Trophoblast cell (in vitro differentiated cells and primary cell): ENCODE measurements at regions not wholly inside any gene's neighbourhood (a gene's known extent, or its start where the extent isn't known, plus 50 kb on each side); places are given as distances from the start of the nearest gene placed in this dataset.
A peak's percentile ranks its signal among the peaks of the same experiment; 100 is the strongest.

ENCODE experiments used
- DNase-seq, 2 donors: peaks; one replicate each; pipeline ENCODE4 v3.0.0-alpha.2; 2016
- H2AFZ ChIP-seq: 2 replicates; pipeline ENCODE4 v1.6.1; 2013; ENCODE audit warnings: low read length, moderate library complexity, mild to moderate bottlenecking; ENCODE audit not compliant: insufficient read depth, poor library complexity
- H2AK5ac ChIP-seq: 2 replicates; pipeline ENCODE4 v1.6.1; 2013; ENCODE audit warnings: mild to moderate bottlenecking, low read length
- H2BK120ac ChIP-seq: 2 replicates; pipeline ENCODE4 v1.6.1; 2013; ENCODE audit warnings: low read length, mild to moderate bottlenecking, moderate library complexity; ENCODE audit not compliant: insufficient read depth, poor library complexity
- H2BK12ac ChIP-seq: 2 replicates; pipeline ENCODE4 v1.6.1; 2013; ENCODE audit warnings: mild to moderate bottlenecking, low read length, moderate library complexity
- H2BK5ac ChIP-seq: 2 replicates; pipeline ENCODE4 v1.6.1; 2013; ENCODE audit warnings: low read length, low read depth, moderate library complexity, mild to moderate bottlenecking; ENCODE audit not compliant: poor library complexity
- H3K14ac ChIP-seq: 2 replicates; pipeline ENCODE4 v1.6.1; 2013; ENCODE audit warnings: mild to moderate bottlenecking, low read length
- H3K18ac ChIP-seq: 2 replicates; pipeline ENCODE4 v1.6.1; 2013; ENCODE audit warnings: mild to moderate bottlenecking, low read length
- H3K23ac ChIP-seq: 2 replicates; pipeline ENCODE4 v1.6.1; 2013; ENCODE audit warnings: low read length
- H3K27ac ChIP-seq: 2 replicates; pipeline ENCODE4 v1.5.1; 2013; ENCODE audit warnings: low read depth, mild to moderate bottlenecking, inconsistent platforms, low read length, moderate library complexity
- H3K27me3 ChIP-seq: 2 replicates; pipeline ENCODE4 v1.6.1; 2013; ENCODE audit warnings: inconsistent platforms, mild to moderate bottlenecking, low read length, moderate library complexity; ENCODE audit not compliant: insufficient read depth
- H3K36me3 ChIP-seq, 2 experiments: 1 replicate in 1 of 2; 2 replicates in 1 of 2; pipeline ENCODE4 v1.6.1; 2013; ENCODE audit warnings: low read length in 2 of 2, mild to moderate bottlenecking in 2 of 2, moderate library complexity in 1 of 2; ENCODE audit not compliant: insufficient read depth in 2 of 2, control insufficient read depth in 1 of 2
- H3K4ac ChIP-seq: 2 replicates; pipeline ENCODE4 v1.6.1; 2013; ENCODE audit warnings: low read depth, mild to moderate bottlenecking, low read length, moderate library complexity
- H3K4me1 ChIP-seq, 2 experiments: 1 replicate in 1 of 2; 2 replicates in 1 of 2; pipeline ENCODE4 v1.6.1; 2013; ENCODE audit warnings: low read length in 2 of 2, mild to moderate bottlenecking in 2 of 2, moderate library complexity in 1 of 2; ENCODE audit not compliant: insufficient read depth in 2 of 2, control insufficient read depth in 1 of 2
- H3K4me2 ChIP-seq: 2 replicates; pipeline ENCODE4 v1.6.1; 2013; ENCODE audit warnings: inconsistent platforms, mild to moderate bottlenecking, low read length, moderate library complexity
- H3K4me3 ChIP-seq: 2 replicates; pipeline ENCODE4 v1.5.1; 2013; ENCODE audit warnings: mild to moderate bottlenecking, low read depth, low read length, inconsistent platforms
- H3K79me1 ChIP-seq: one replicate; pipeline ENCODE4 v1.6.1; 2013; ENCODE audit warnings: low read length
- H3K79me2 ChIP-seq: 2 replicates; pipeline ENCODE4 v1.6.1; 2013; ENCODE audit warnings: low read length, mild to moderate bottlenecking; ENCODE audit not compliant: control insufficient read depth, insufficient read depth, poor library complexity
- H3K9ac ChIP-seq: 2 replicates; pipeline ENCODE4 v1.6.1; 2013; ENCODE audit warnings: mild to moderate bottlenecking, low read length
- H3K9me3 ChIP-seq: 2 replicates; pipeline ENCODE4 v1.6.1; 2013; ENCODE audit warnings: low read depth, mild to moderate bottlenecking, control low read depth, inconsistent platforms, low read length; ENCODE audit not compliant: insufficient read depth
- H4K12ac ChIP-seq: 2 replicates; pipeline ENCODE4 v1.6.1; 2013; ENCODE audit warnings: low read depth, mild to moderate bottlenecking, low read length, moderate library complexity
- H4K8ac ChIP-seq: 2 replicates; pipeline ENCODE4 v1.6.1; 2013; ENCODE audit warnings: low read depth, mild to moderate bottlenecking, low read length, moderate library complexity
- H4K91ac ChIP-seq: one replicate; pipeline ENCODE4 v1.6.1; 2013; ENCODE audit warnings: low read depth, mild to moderate bottlenecking, low read length, moderate library complexity
- WGBS: extraction: QIAGEN DNeasy Blood & Tissue Kit; methylation state at CpG from one replicate; pipeline ENCODE4 v1.1.7; 2013; ENCODE audit warnings: missing lambda C conversion rate; ENCODE audit not compliant: insufficient read length, insufficient coverage; ENCODE audit errors: extremely low coverage; 5-methylcytosine and 5-hydroxymethylcytosine counted together

DNA sequence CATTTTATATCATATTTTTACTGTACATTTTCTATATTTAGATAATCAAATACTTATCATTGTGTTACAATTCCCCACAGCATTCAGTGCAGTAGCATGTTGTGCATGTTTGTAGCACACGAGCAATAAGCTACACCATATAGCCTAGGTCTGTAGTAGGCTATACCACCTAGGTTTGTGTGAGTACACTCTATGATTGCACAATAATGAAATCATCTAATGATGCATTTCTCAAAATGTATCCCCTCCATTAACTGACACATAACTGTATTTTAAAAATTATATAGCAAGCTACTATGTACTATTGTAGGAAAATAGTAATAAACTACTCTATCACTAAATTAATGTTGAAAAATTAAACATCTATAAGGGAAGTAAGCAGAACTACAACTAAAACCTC lies 518.4 kb upstream of the PABPC4L start:
- Histone ChIP-seq H3K9ac (no peak overlapping the region), H2AK5ac (no peak overlapping the region), H2BK120ac (no peak overlapping the region), H2BK5ac (no peak overlapping the region), H3K4me3 (no peak overlapping the region), H4K12ac (no peak overlapping the region), H3K79me2 (no peaks in the 10 kb centered on the region), H4K91ac (no peak overlapping the region), H2BK12ac (no peak overlapping the region), H3K79me1 (no peaks in the 10 kb centered on the region), H3K18ac (no peak overlapping the region), H3K4me2 (no peak overlapping the region), H2AFZ (no peak overlapping the region), H3K36me3 (no peaks in the 10 kb centered on the region), H3K27ac (no peak overlapping the region), H3K27me3 (no peaks in the 10 kb centered on the region), H3K9me3 (no peaks in the 10 kb centered on the region), H3K14ac (no peak overlapping the region), H3K4me1 (no peaks in the 10 kb centered on the region), H3K4ac (no peak overlapping the region), H4K8ac (no peak overlapping the region), H3K23ac (no peak overlapping the region)
- DNase-seq: no peak
- no CpG with 5 or more reads among the region's 1 CpG for WGBS

DNA sequence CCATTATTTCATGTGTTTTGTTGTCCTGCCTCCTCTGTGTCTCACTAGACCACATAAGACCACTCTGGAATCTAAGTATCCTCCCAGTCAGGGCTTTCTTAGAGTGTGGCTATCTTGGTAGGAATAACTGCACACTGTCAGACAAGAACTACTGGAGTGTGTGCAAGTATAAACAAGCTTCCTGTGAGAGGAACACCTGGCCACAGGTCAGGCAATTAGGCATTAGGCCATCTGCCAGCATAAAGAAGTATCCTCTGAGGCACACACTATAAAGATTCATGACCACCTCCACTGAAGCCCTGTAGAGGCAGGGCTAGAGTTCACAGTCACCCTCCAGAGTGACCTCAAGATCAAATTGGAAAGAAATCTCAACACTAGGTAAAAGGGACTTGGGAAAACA lies 507.0 kb upstream of the PABPC4L start:
- DNase-seq: no peak
- no peaks in the 10 kb centered on the region for H3K79me1 ChIP-seq
- H3K36me3 ChIP-seq: peaks cover 0 to 3% of the 10 kb centered on the region in 2 experiments
- H3K18ac ChIP-seq: no peak overlapping the region
- peak overlapping the region; percentile 71 for H2AFZ ChIP-seq
- no peaks in the 10 kb centered on the region for H3K9me3 ChIP-seq
- no peak overlapping the region for H2BK5ac ChIP-seq
- H4K91ac ChIP-seq: peak overlapping the region; percentile 14
- no peaks in the 10 kb centered on the region for H3K4me1 ChIP-seq
- H3K4ac ChIP-seq: no peak overlapping the region
- H3K4me3 ChIP-seq: no peak overlapping the region
- no peak overlapping the region for H2BK12ac ChIP-seq
- no peaks in the 10 kb centered on the region for H3K79me2 ChIP-seq
- no peak overlapping the region for H4K8ac ChIP-seq
- no peak overlapping the region for H3K23ac ChIP-seq
- no peak overlapping the region for H3K14ac ChIP-seq
- H3K27me3 ChIP-seq: no peaks in the 10 kb centered on the region
- no peak overlapping the region for H3K9ac ChIP-seq
- H3K27ac ChIP-seq: no peak overlapping the region
- no peak overlapping the region for H2BK120ac ChIP-seq
- H3K4me2 ChIP-seq: no peak overlapping the region
- no peak overlapping the region for H2AK5ac ChIP-seq
- H4K12ac ChIP-seq: no peak overlapping the region

GRCh38 chr4:134708026-134708425 lies 506.4 kb upstream of the PABPC4L start:
- WGBS: no CpG with 5 or more reads among the region's 2 CpGs
- Histone ChIP-seq H2AFZ (no peak overlapping the region), H3K79me2 (no peaks in the 10 kb centered on the region), H2BK5ac (no peak overlapping the region), H2BK12ac (no peak overlapping the region), H3K9ac (no peak overlapping the region), H3K4ac (no peak overlapping the region), H3K23ac (no peak overlapping the region), H3K36me3 (peaks cover 0 to 3% of the 10 kb centered on the region in 2 experiments), H3K79me1 (no peaks in the 10 kb centered on the region), H3K4me3 (no peak overlapping the region), H3K14ac (no peak overlapping the region), H3K9me3 (no peaks in the 10 kb centered on the region), H4K91ac (no peak overlapping the region), H2BK120ac (no peak overlapping the region), H3K4me1 (no peaks in the 10 kb centered on the region), H4K12ac (no peak overlapping the region), H3K18ac (no peak overlapping the region), H2AK5ac (no peak overlapping the region), H4K8ac (no peak overlapping the region), H3K27ac (no peak overlapping the region), H3K27me3 (no peaks in the 10 kb centered on the region), H3K4me2 (no peak overlapping the region)
- DNase-seq: no peak

- no peaks in the 10 kb centered on the region for H3K27me3 ChIP-seq
- no peaks in the 10 kb centered on the region for H3K9me3 ChIP-seq
- H3K9ac ChIP-seq: no peak overlapping the region
- no peaks in the 10 kb centered on the region for H3K4me1 ChIP-seq
- no peak overlapping the region for H3K27ac ChIP-seq
- H3K36me3 ChIP-seq: no peaks in the 10 kb centered on the region
- no peaks in the 10 kb centered on the region for H3K79me1 ChIP-seq
- no peak overlapping the region for H3K4me2 ChIP-seq
- H3K14ac ChIP-seq: no peak overlapping the region
- H3K4ac ChIP-seq: no peak overlapping the region
- WGBS: no CpG with 5 or more reads among the region's 3 CpGs
- no peak overlapping the region for H3K18ac ChIP-seq
- H4K8ac ChIP-seq: no peak overlapping the region
- no peak overlapping the region for H2BK120ac ChIP-seq
- H3K4me3 ChIP-seq: no peak overlapping the region
- no peak overlapping the region for H2AK5ac ChIP-seq
- H3K23ac ChIP-seq: no peak overlapping the region
- no peak overlapping the region for H2BK12ac ChIP-seq
- DNase-seq: no peak
- no peak overlapping the region for H2AFZ ChIP-seq
- no peak overlapping the region for H4K12ac ChIP-seq
- no peaks in the 10 kb centered on the region for H3K79me2 ChIP-seq
- H4K91ac ChIP-seq: no peak overlapping the region
- no peak overlapping the region for H2BK5ac ChIP-seq
Measured at GRCh38 chr4:134702374-134702773, 500.8 kb upstream of the PABPC4L start.
